IPS DF 4.7 (cell line): ENCODE measurements at regions not wholly inside any gene's neighbourhood (a gene's known extent, or its start where the extent isn't known, plus 50 kb on each side); places are given as distances from the start of the nearest gene placed in this dataset.

ENCODE experiments used
- DNase-seq: peaks from one replicate; pipeline ENCODE4 v3.0.0-alpha.2; 2013; ENCODE audit warnings: low spot score; ENCODE audit errors: extremely low read depth

GRCh38 chr1:90411185-90411584 is 305.9 kb downstream of the BARHL2 start:
- no peak for DNase-seq

GRCh38 chr1:90407737-90408136 is 309.4 kb downstream of the BARHL2 start:
- DNase-seq, result no peak

DNA sequence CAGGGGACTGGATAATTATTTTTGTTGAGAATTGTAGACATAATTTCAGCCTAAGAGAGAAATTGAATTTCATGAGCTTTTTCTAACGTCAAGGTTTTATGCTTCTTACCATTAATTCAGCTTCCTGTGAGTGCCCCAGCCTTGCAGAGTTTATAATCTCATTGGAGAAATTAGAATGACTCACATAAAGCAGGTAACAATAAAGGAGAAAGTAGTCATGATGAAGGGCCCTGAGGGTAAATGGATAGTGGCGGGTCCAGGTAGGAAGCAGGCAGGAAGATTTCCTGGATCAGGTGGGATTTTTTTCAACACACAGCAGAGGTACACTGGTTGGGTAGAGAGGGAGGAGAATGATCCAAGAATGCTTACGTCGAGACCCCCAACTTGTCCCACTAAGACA is 311.4 kb downstream of the BARHL2 start:
- no peak for DNase-seq

GRCh38 chr1:90402893-90403849 is 313.9 kb downstream of the BARHL2 start:
- DNase-seq, result peak; percentile 44

DNA sequence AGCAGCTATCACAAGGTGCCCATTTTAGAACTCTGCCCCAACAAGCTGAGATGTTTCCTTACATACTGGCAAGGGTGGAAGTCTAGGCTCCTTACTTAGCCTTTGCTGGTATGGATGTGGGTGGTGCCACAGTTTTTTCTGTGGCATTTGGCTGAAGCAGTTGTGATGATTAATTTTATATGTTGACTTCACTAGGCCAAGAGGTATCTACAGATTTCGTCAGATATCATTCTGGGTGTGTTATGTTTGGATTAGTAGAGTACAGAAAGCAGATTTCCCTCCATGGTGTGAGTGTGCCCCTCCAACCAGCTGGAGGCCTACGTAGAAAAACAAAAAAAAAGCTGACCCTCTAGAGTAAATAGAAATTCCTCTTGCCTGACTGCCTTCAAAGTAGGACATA is 317.0 kb downstream of the BARHL2 start:
- DNase-seq, result no peak

DNA sequence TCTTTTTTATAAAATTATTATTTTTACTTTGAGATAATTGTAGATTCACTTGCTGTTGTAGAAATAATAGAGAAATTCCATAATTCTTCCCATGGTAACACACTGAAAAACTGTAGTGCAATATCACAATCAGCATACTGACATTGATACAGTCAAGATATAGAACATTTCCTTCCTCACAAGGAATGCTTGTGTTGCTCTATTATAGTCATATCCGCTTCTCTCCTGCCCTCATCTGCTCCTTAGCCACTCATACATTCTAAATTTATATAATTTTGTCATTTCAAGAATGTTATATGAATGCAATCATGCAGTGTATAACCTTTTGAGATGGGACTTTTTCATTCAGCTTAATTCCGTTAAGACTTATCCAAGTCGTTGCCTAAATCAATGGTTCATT is 320.2 kb downstream of the BARHL2 start:
- DNase-seq, result no peak

DNA sequence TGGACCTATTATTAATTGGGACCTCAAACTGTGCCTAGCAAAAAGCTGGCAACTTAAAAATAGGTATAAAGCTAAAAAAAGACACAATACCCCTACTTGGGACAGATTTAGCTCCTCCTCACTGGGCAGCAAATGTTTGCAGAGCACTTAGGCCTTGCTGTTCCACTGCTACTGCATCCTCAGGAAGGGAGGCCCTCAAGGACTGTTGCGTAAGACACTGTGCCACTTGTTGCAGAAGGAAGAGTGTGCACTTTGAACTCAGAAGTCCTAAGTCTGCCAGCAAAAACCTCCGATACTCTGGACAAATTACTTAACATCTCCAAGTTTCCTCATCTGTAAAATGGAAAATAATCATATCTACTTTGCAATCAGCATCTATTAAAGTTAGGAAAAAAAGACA is 322.9 kb downstream of the BARHL2 start:
- DNase-seq, result no peak

GRCh38 chr1:90393025-90393424 is 324.1 kb downstream of the BARHL2 start:
- no peak for DNase-seq

- no peak for DNase-seq
These were observed 326.0 kb downstream of the BARHL2 start for GRCh38 chr1:90391126-90391525.

- no peak for DNase-seq
These were observed 329.3 kb downstream of the BARHL2 start for GRCh38 chr1:90387805-90388204.

- no peak for DNase-seq
These were observed 330.0 kb downstream of the BARHL2 start for GRCh38 chr1:90386899-90387720.

DNA sequence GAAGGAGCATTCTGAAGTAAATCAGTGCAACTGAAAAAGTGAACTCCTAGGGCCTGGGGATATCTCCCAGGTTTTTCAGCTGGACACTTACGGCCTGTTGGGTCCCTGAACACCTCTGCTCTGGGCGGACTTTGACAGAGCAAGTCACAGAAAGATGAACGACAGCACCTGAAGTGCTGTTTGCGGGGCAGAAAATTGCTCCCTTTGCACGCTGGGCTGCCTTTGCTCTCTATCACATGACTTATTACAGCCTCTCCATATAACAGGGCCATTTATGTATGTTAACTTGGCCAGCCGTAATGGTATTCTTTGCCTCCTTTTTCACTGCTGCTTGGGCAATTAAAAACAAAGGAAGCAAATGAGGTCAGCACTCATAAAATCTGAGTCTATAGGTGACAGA is 332.9 kb downstream of the BARHL2 start:
- no peak for DNase-seq

DNA sequence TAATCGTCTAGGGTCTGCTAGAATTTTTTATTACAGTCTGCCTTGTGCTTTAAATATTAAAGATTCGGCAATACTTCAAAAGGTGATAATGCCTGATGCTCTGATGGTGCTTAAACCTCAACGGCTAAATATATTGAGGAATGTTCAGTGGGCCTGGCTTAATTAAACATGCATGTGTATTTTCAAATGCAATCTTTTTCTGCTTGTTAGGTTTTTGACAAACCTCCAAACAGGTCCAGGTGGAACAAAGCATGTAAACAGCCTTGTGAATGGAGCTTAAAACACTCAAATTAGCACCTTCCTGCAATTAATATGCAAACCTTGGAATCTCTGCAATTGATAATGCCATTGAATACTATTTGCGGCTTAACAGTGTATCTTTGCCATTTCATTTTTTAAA is 334.9 kb downstream of the BARHL2 start:
- DNase-seq, result no peak

DNA sequence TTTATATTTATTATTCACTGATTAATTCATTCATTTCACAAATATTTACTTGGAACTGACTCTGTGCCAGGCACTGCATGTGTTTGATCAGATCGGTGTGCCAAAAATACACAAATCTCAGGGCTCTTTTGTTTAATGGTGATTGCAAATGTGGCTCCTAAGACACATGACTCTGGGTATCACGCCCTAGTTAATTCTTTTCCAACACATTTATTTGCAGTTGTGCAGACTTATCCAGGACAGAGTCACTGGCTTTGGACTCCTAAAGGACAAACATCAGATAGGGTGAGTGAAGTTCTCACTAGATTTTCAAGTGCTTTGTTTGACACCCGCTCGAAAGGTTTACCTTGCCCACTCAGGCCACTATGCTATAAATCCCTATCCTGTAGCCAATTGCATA is 335.5 kb downstream of the BARHL2 start:
- DNase-seq, result no peak

- DNase-seq, result no peak
These were observed 345.7 kb downstream of the BARHL2 start for GRCh38 chr1:90371448-90371813.

- DNase-seq, result no peak
These were observed 346.2 kb downstream of the BARHL2 start for GRCh38 chr1:90370686-90371447.

DNA sequence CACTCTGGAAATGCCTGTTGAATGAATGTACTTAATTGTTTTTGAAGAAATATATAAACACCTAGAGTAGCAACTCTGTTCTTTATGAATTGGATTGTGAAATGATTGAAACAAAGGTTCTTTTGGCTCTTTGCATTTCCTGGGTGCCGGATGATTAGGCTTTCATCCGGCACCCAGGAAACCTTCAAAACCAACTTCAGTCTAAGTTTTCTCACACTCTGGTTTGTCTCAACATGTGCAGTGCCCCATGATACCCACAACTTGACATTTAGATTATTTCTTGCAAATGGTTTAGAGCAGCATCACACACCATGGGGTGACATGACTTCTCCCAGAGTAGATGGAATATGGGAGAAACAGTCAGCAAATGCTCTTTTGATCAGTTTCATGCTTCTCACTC is 354.9 kb downstream of the BARHL2 start:
- no peak for DNase-seq

- no peak for DNase-seq
These were observed 356.1 kb downstream of the BARHL2 start for GRCh38 chr1:90361026-90361425.

- no peak for DNase-seq
These were observed 357.1 kb downstream of the BARHL2 start for GRCh38 chr1:90359994-90360393.

GRCh38 chr1:90358448-90358847 is 358.7 kb downstream of the BARHL2 start:
- DNase-seq, result no peak

- DNase-seq, result no peak
These were observed 359.1 kb downstream of the BARHL2 start for GRCh38 chr1:90357995-90358394.

- no peak for DNase-seq
These were observed 360.1 kb downstream of the BARHL2 start for GRCh38 chr1:90356991-90357390.
